ENCODE measurements at regions not wholly inside any gene's neighbourhood (a gene's known extent, or its start where the extent isn't known, plus 50 kb on each side); places are given as distances from the start of the nearest gene placed in this dataset.

DNA sequence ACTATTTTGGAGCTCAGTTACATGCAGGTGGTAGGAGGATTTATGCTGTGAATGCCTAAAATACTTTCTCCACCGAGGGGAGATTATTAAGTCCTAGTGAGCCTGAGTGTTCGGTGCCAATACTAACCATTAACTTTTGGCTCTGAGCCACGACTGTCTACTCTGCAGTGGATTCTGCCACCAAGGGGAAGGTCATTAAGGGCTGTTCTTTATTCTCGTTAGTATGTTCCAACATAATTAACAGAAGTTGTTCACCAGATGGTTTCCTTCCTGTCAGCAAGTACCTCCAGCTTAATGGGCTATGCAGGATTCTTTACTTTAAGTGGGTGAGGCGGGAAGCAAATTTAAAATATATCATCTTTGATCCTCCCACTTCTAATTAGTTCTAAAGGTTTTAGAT, 326.3 kb downstream of the BMP4 start:
- Histone ChIP-seq H3K9me3 (no peaks in the 10 kb centered on the region), H3K27ac (no peak overlapping the region), H3K4me3 (no peak overlapping the region), H3K4me1 (no peaks in the 10 kb centered on the region), H3K36me3 (ENCODE audit: insufficient read depth in 1 of 2, low read depth in 1 of 2) (no peaks in the 10 kb centered on the region), H3K27me3 (ENCODE audit: insufficient read depth in 3 of 3, low read length in 2 of 3) (no peaks in the 10 kb centered on the region)
- no peak for ATAC-seq
- intact Hi-C loops (cut with DNase I), result no loop called here
- DNase-seq, result no peak
- WGBS, 3 donors, result 15 to 24% (median 18%) methylated on average over 5 of the region's 5 CpGs
- TF ChIP-seq CTCF (IDR thresholded peaks at IDR 0.05), result no peak

GRCh38 chr14:53628732-53629430, 327.7 kb downstream of the BMP4 start:
- H3K27ac ChIP-seq, result no peak overlapping the region
- no peak for TF ChIP-seq CTCF (IDR thresholded peaks at IDR 0.05)
- no peaks in the 10 kb centered on the region for H3K36me3 ChIP-seq (ENCODE audit: insufficient read depth in 1 of 2, low read depth in 1 of 2)
- H3K4me1 ChIP-seq, result no peaks in the 10 kb centered on the region
- no peak overlapping the region for H3K4me3 ChIP-seq
- no peaks in the 10 kb centered on the region for H3K9me3 ChIP-seq
- no peaks in the 10 kb centered on the region for H3K27me3 ChIP-seq (ENCODE audit: insufficient read depth in 3 of 3, low read length in 2 of 3)
- DNase-seq (no peak), ATAC-seq (no peak)
- 64 to 74% (median 69%) methylated on average over 6 of the region's 6 CpGs for WGBS, 3 donors
- intact Hi-C loops (cut with DNase I), result no loop called here

DNA sequence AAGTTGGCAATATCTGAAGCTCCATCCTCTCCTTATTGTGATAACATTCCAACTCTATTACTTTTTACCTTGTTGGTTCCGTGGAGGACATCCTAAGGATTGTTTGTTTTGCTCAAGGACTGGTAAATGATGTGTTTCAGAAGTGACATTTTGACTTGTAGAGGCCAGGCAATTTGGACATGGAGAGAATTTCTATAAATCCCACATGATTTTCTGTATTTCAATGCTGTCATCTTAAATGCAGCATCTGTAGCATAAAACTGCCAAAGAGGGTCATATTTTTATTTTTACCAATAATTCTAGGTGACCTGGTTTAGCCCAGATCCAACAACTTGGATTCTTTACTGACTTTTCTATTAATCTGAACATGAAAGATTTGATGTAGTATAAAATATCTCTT, 328.4 kb downstream of the BMP4 start:
- no peak for ATAC-seq
- H3K4me3 ChIP-seq, result no peak overlapping the region
- H3K4me1 ChIP-seq, result no peaks in the 10 kb centered on the region
- intact Hi-C loops (cut with DNase I), result no loop called here
- no peaks in the 10 kb centered on the region for H3K36me3 ChIP-seq (ENCODE audit: insufficient read depth in 1 of 2, low read depth in 1 of 2)
- no peak for DNase-seq
- no peaks in the 10 kb centered on the region for H3K9me3 ChIP-seq
- 72 to 84% (median 78%) methylated on average over 1 of the region's 1 CpG for WGBS, 3 donors
- no peaks in the 10 kb centered on the region for H3K27me3 ChIP-seq (ENCODE audit: insufficient read depth in 3 of 3, low read length in 2 of 3)
- no peak for TF ChIP-seq CTCF (IDR thresholded peaks at IDR 0.05)
- no peak overlapping the region for H3K27ac ChIP-seq

GRCh38 chr14:53626761-53627160, 329.9 kb downstream of the BMP4 start:
- Histone ChIP-seq H3K36me3 (ENCODE audit: insufficient read depth in 1 of 2, low read depth in 1 of 2) (no peaks in the 10 kb centered on the region), H3K4me3 (no peak overlapping the region), H3K4me1 (no peaks in the 10 kb centered on the region), H3K27ac (no peak overlapping the region), H3K27me3 (ENCODE audit: insufficient read depth in 3 of 3, low read length in 2 of 3) (no peaks in the 10 kb centered on the region), H3K9me3 (no peaks in the 10 kb centered on the region)
- ATAC-seq (no peak), DNase-seq (no peak)
- WGBS, 3 donors, result 57 to 81% (median 70%) methylated on average over 2 of the region's 2 CpGs
- intact Hi-C loops (cut with DNase I), result no loop called here
- no peak for TF ChIP-seq CTCF (IDR thresholded peaks at IDR 0.05)

DNA sequence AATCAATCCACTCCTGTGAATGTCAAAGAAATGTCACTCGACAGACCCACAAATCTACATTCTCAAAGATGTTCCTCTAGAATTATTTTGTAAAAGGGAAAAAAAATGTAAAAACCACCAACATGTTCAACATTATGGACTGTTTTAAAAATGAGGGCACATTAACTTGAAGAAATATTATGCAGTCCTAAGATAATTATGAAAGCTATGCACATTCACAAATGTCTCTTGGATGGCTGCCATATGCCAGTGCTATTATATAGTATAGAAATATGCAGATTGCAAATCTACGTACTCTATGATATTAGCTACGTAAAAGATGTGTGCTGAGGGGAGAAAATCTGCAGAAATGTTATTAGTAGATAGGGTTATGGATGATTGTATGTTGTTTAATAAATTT, 334.2 kb downstream of the BMP4 start:
- H3K27me3 ChIP-seq (ENCODE audit: insufficient read depth in 3 of 3, low read length in 2 of 3), result no peaks in the 10 kb centered on the region
- no peak overlapping the region for H3K4me3 ChIP-seq
- no peaks in the 10 kb centered on the region for H3K36me3 ChIP-seq (ENCODE audit: insufficient read depth in 1 of 2, low read depth in 1 of 2)
- ATAC-seq (no peak), DNase-seq (no peak)
- no peaks in the 10 kb centered on the region for H3K9me3 ChIP-seq
- no peaks in the 10 kb centered on the region for H3K4me1 ChIP-seq
- no peak overlapping the region for H3K27ac ChIP-seq
- TF ChIP-seq CTCF (IDR thresholded peaks at IDR 0.05), result no peak
- intact Hi-C loops (cut with DNase I), result no loop called here
- 89 to 92% (median 92%) methylated on average over 3 of the region's 3 CpGs for WGBS, 3 donors

Measured in psoas muscle (tissue), 7 donors.